A549 (cell line): ENCODE measurements at regions not wholly inside any gene's neighbourhood (a gene's known extent, or its start where the extent isn't known, plus 50 kb on each side); places are given as distances from the start of the nearest gene placed in this dataset.

ENCODE experiments used
- ATAC-seq, 2 experiments: fragments of 200-7000 bp in 1 of 2; fragments of >200 bp in 1 of 2; cut with Nextera tagmentation in 1 of 2; cut with Tn5 transposase in 1 of 2; 3 replicates each; pipeline versions ENCODE4 v1.8.0 to v1.9.1; 2018 to 2020; ENCODE audit warnings: mild to moderate bottlenecking in 1 of 2, moderate library complexity in 1 of 2
- CTCF ChIA-PET: fragments of 300-600 bp; sonication (Branson Sonifier 250); formaldehyde crosslinking; extraction: SDS; loops from one replicate; lab custom pipeline; 2021; ENCODE audit warnings: antibody characterized with exemption, inconsistent platforms; lab: Yijun Ruan, JAX
- POLR2A ChIA-PET: fragments of 350-600 bp; formaldehyde crosslinking; extraction: SDS; loops from one replicate; lab custom pipeline; 2021; ENCODE audit warnings: antibody characterized with exemption, inconsistent platforms; lab: Yijun Ruan, JAX
- DNase-seq, 2 experiments: peaks; one replicate each; pipeline versions ENCODE4 v3.0.0 to v3.0.0-alpha.2; 2011 to 2016; ENCODE audit warnings: low read depth in 1 of 2, low spot score in 1 of 2
- FAIRE-seq: peaks from 2 replicates; lab custom pipeline; 2011; peaks lifted over from hg19 to GRCh38; lab: Jason Lieb, UNC
- H3K27ac ChIP-seq, 2 experiments: fragments of >200 bp; sonication (Bioruptor Twin); formaldehyde crosslinking; 3 replicates each; pipeline ENCODE4 v1.5.1; 2016 to 2017
- H3K4me1 ChIP-seq: fragments of >200 bp; sonication (Bioruptor Twin); formaldehyde crosslinking; 3 replicates; pipeline ENCODE4 v1.6.1; 2016
- H3K4me2 ChIP-seq: fragments of >200 bp; sonication (Bioruptor Twin); formaldehyde crosslinking; 3 replicates; pipeline ENCODE4 v1.6.1; 2016
- H3K4me3 ChIP-seq: fragments of >200 bp; sonication (Bioruptor Twin); formaldehyde crosslinking; 3 replicates; pipeline ENCODE4 v1.5.1; 2016
- H3K9me3 ChIP-seq: fragments of >200 bp; sonication (Bioruptor Twin); formaldehyde crosslinking; 3 replicates; pipeline ENCODE4 v1.6.1; 2016
- CBX8 ChIP-seq: fragments of 200-600 bp; sonication (generic); IDR thresholded peaks from 2 replicates; pipeline ENCODE4 v1.6.1; 2016
- EHMT2 ChIP-seq: fragments of 200-600 bp; sonication (generic); IDR thresholded peaks from 2 replicates; pipeline ENCODE4 v1.6.1; 2016; ENCODE audit warnings: antibody characterized with exemption, low read depth, mild to moderate bottlenecking, moderate library complexity
- ESRRA ChIP-seq: fragments of 150-350 bp; IDR thresholded peaks from 2 replicates; pipeline ENCODE4 v1.6.1; 2014; ENCODE audit warnings: mild to moderate bottlenecking, low read length, borderline replicate concordance
- FOSL2 ChIP-seq, 2 experiments: fragments of 450-650 bp in 1 of 2; fragments of >200 bp in 1 of 2; sonication (Bioruptor Twin) in 1 of 2; formaldehyde crosslinking; IDR thresholded peaks; 2 replicates each; pipeline versions ENCODE4 v1.5.0 to v1.6.1; 2016 to 2020; ENCODE audit warnings: mild to moderate bottlenecking in 1 of 2, moderate library complexity in 1 of 2
- HOXA7 ChIP-seq: fragments of 250-450 bp; sonication (Bioruptor Pico); IDR thresholded peaks from 2 replicates; pipeline ENCODE4 v1.5.0; 2020; ENCODE audit warnings: mild to moderate bottlenecking, moderate library complexity
- HOXB5 ChIP-seq: fragments of 250-450 bp; sonication (Bioruptor Pico); IDR thresholded peaks from 2 replicates; pipeline ENCODE4 v1.5.0; 2020; ENCODE audit warnings: mild to moderate bottlenecking, moderate library complexity
- JUN ChIP-seq, 2 experiments: fragments of >200 bp; sonication (Bioruptor Twin); formaldehyde crosslinking; IDR thresholded peaks; 2 replicates in 1 of 2; 3 replicates in 1 of 2; pipeline ENCODE4 v1.6.1; 2016 to 2017
- MAFK ChIP-seq: fragments of 450-650 bp; IDR thresholded peaks from 2 replicates; pipeline ENCODE4 v1.6.1; 2014; ENCODE audit not compliant: partially characterized antibody
- NR3C1 ChIP-seq: fragments of >200 bp; sonication (Bioruptor Twin); formaldehyde crosslinking; IDR thresholded peaks from 3 replicates; pipeline ENCODE4 v1.6.1; 2017
- POLR2A ChIP-seq: IDR thresholded peaks from 2 replicates; pipeline ENCODE4 v1.6.1; 2012; ENCODE audit warnings: mild to moderate bottlenecking, low read length
- RAD21 ChIP-seq, 2 experiments: fragments of >200 bp in 1 of 2; sonication (Bioruptor Twin) in 1 of 2; formaldehyde crosslinking in 1 of 2; IDR thresholded peaks in 1 of 2; conservative IDR thresholded peaks in 1 of 2; 2 replicates in 1 of 2; 3 replicates in 1 of 2; pipeline ENCODE4 v1.6.1; 2012 to 2018; ENCODE audit warnings: inconsistent platforms in 1 of 2
- RCOR1 ChIP-seq: fragments of 150-350 bp; IDR thresholded peaks from 2 replicates; pipeline ENCODE4 v1.6.1; 2014; ENCODE audit warnings: antibody characterized with exemption, low read length, low read depth
- RFX5 ChIP-seq: fragments of 450-650 bp; IDR thresholded peaks from 2 replicates; pipeline ENCODE4 v1.7.1; 2014; ENCODE audit warnings: antibody characterized with exemption, mild to moderate bottlenecking, moderate library complexity
- SMC3 ChIP-seq: fragments of >200 bp; sonication (Bioruptor Twin); formaldehyde crosslinking; IDR thresholded peaks from 3 replicates; pipeline ENCODE4 v1.6.1; 2018; ENCODE audit warnings: inconsistent platforms
- ZC3H11A ChIP-seq: fragments of 450-650 bp; IDR thresholded peaks from 2 replicates; pipeline ENCODE4 v1.6.1; 2014; ENCODE audit warnings: antibody characterized with exemption, mild to moderate bottlenecking
- ZNF302 ChIP-seq: fragments of 250-450 bp; sonication (Bioruptor Pico); IDR thresholded peaks from 2 replicates; pipeline ENCODE4 v1.9.0; 2021; ENCODE audit warnings: inconsistent platforms, mild to moderate bottlenecking, moderate library complexity
- ZSCAN20 ChIP-seq: fragments of 250-450 bp; sonication (Bioruptor Pico); IDR thresholded peaks from 2 replicates; pipeline ENCODE4 v1.8.0; 2022; ENCODE audit warnings: mild to moderate bottlenecking, moderate library complexity
- WGBS: methylation state at CpG from one replicate; pipeline ENCODE4 v1.1.6; 2017; ENCODE audit errors: missing lambda C conversion rate; 5-methylcytosine and 5-hydroxymethylcytosine counted together
- TF ChIP-seq, protein P1 (sequence below): fragments of 250-450 bp; sonication (Bioruptor Pico); IDR thresholded peaks from 2 replicates; pipeline ENCODE4 v1.5.0; 2020; ENCODE audit warnings: low read depth, mild to moderate bottlenecking, moderate library complexity
- TF ChIP-seq, protein P2 (sequence below): fragments of 450-650 bp; IDR thresholded peaks from 2 replicates; pipeline ENCODE4 v1.6.1; 2014; ENCODE audit warnings: antibody characterized with exemption
- TF ChIP-seq, protein P3 (sequence below): fragments of >200 bp; sonication (Bioruptor Twin); formaldehyde crosslinking; IDR thresholded peaks from 2 replicates; pipeline ENCODE4 v1.6.1; 2016
- TF ChIP-seq, protein P4 (sequence below): IDR thresholded peaks from 2 replicates; pipeline ENCODE4 v1.6.1; 2012
- TF ChIP-seq, protein P5 (sequence below): IDR thresholded peaks from 2 replicates; pipeline ENCODE4 v1.6.1; 2012; ENCODE audit warnings: low read depth, borderline replicate concordance
- TF ChIP-seq, protein P6 (sequence below): fragments of >200 bp; sonication (Bioruptor Twin); formaldehyde crosslinking; IDR thresholded peaks from 3 replicates; pipeline ENCODE4 v1.5.1; 2016

DNA sequence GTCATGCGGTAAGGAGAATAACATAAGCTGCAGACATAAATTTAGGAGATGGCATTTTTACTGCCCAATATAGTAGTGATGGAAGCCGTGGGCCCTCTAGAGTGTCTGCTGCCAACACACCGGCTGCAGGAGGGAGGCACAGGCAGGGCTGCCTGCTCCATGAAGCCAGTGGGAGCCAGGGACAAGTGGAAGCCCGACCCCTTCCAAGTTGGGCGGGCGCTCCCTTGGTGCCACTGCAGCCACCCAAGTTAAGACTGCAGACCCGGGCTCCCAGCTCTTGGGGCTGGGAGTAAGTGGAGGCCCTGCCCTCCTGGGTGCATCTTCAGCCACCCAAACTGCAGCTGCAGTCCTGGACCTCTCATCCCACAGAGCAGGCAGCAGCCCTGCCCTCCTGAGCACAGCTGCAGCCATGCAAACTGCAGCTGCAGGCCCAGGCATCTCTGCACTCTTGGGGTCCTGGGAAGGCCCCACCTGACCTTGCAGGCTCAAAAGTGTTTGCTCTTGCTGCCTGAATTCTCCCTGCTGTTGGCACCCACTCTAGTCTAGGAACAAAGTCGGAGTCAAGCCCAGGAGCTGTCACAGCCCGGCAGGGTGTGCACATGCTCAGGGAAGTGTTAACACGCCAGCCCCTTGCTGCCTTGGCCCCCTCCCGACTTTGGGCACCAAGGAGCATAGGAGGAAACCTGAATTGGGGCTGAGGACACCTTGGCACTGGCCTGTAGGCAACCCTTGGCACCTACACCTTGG is 437.2 kb upstream of the PRMT6 start:
- no peak for FAIRE-seq
- 28% methylated on average over 3 of the region's 11 CpGs for WGBS
- POLR2A ChIA-PET = no interaction called here
- H3K27ac ChIP-seq = no peak overlapping the region
- H3K9me3 ChIP-seq = no peaks in the 10 kb centered on the region
- no peak for ATAC-seq
- H3K4me3 ChIP-seq = no peak overlapping the region
- CTCF ChIA-PET = interaction anchor here (1.5 kb wide), 1 partner anchor 9 kb away, joined by 3 read pairs; no protein-coding TSS in a partner anchor
- H3K4me1 ChIP-seq = no peaks in the 10 kb centered on the region
- DNase-seq = no peak
- no peak overlapping the region for H3K4me2 ChIP-seq
- TF ChIP-seq RAD21 (conservative IDR thresholded peaks at IDR 0.05 in 1 of 2, IDR thresholded peaks at IDR 0.05 in 1 of 2) (no peak), HOXA7 (CRISPR knock-in tag) (no peak), CBX8 (no peak), MAFK (no peak), RFX5 (no peak)
- TF ChIP-seq, protein P1, sequence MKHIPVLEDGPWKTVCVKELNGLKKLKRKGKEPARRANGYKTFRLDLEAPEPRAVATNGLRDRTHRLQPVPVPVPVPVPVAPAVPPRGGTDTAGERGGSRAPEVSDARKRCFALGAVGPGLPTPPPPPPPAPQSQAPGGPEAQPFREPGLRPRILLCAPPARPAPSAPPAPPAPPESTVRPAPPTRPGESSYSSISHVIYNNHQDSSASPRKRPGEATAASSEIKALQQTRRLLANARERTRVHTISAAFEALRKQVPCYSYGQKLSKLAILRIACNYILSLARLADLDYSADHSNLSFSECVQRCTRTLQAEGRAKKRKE (CRISPR knock-in tag) = no peak
- TF ChIP-seq, protein P2, sequence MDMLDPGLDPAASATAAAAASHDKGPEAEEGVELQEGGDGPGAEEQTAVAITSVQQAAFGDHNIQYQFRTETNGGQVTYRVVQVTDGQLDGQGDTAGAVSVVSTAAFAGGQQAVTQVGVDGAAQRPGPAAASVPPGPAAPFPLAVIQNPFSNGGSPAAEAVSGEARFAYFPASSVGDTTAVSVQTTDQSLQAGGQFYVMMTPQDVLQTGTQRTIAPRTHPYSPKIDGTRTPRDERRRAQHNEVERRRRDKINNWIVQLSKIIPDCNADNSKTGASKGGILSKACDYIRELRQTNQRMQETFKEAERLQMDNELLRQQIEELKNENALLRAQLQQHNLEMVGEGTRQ = no peak

DNA sequence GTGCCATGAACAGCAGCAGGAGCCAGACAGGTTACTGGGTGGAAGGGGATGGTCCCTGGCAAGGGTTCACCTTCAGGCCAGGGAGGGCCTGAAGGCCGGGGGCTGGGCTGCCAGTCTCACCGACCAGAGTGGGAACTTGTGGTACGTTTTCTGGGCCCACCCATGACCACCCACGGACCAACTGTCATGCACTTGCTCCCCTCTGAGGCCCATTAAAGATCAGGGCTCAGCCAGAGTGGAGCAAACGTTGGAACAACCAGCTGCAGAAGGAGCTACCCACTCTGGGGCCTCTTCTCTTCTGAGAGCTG is 436.7 kb upstream of the PRMT6 start:
- H3K9me3 ChIP-seq = no peaks in the 10 kb centered on the region
- FAIRE-seq (no peak), DNase-seq (no peak), ATAC-seq (no peak)
- ChIA-PET POLR2A (no interaction called here), CTCF (interaction anchor here (1.5 kb wide), 1 partner anchor 10 kb away, joined by 3 read pairs; no protein-coding TSS in a partner anchor)
- TF ChIP-seq ZNF302 (CRISPR knock-in tag) = no peak
- TF ChIP-seq RCOR1 = no peak
- TF ChIP-seq, protein P3, sequence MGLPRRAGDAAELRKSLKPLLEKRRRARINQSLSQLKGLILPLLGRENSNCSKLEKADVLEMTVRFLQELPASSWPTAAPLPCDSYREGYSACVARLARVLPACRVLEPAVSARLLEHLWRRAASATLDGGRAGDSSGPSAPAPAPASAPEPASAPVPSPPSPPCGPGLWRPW = no peak
- TF ChIP-seq SMC3 = no peak
- no peak for TF ChIP-seq ESRRA
- TF ChIP-seq MAFK = no peak
- TF ChIP-seq ZSCAN20 (CRISPR knock-in tag) = no peak
- TF ChIP-seq ZC3H11A = no peak
- TF ChIP-seq, protein P4, sequence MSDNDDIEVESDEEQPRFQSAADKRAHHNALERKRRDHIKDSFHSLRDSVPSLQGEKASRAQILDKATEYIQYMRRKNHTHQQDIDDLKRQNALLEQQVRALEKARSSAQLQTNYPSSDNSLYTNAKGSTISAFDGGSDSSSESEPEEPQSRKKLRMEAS = no peak
- no peak for TF ChIP-seq FOSL2 (IDR thresholded peaks at IDR 0.05)
- TF ChIP-seq FOSL2 (CRISPR knock-in tag; IDR thresholded peaks at IDR 0.05) = no peak
- no peak for TF ChIP-seq POLR2A
- no peak for TF ChIP-seq NR3C1
- H3K4me3 ChIP-seq = no peak overlapping the region
- WGBS = 0% methylated on average over 2 of the region's 5 CpGs
- H3K4me1 ChIP-seq = no peaks in the 10 kb centered on the region
- no peak overlapping the region for H3K4me2 ChIP-seq
- H3K27ac ChIP-seq = no peak overlapping the region

DNA sequence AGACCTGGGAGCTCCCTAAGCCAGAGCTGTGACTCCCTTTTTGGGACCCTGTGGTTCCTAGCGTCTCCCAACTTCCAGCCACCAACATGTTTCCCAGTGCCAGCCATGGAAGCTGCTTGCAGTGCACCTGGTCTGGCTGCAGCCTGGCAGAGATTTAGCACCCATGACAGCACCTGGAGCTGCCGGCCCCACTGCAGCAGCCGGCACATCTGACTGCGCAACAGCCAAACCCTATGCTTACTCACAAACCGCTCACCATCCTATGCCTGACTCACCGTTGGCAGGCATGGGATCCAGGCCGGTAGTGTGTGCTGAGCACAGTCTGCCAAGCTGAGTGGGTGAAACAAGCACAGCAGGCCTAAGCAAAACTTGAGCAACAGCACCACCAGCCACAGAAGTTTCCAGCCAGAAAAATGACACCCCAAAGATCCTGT is 435.9 kb upstream of the PRMT6 start:
- no peak for FAIRE-seq
- no peak overlapping the region for H3K27ac ChIP-seq
- CTCF ChIA-PET = no interaction called here
- no peak overlapping the region for H3K4me3 ChIP-seq
- H3K9me3 ChIP-seq = no peaks in the 10 kb centered on the region
- no peak overlapping the region for H3K4me2 ChIP-seq
- no peaks in the 10 kb centered on the region for H3K4me1 ChIP-seq
- TF ChIP-seq JUN (IDR thresholded peaks at IDR 0.05) = no peak
- POLR2A ChIA-PET = no interaction called here
- DNase-seq = no peak
- 0% methylated on average over 1 of the region's 7 CpGs for WGBS
- no peak for ATAC-seq

DNA sequence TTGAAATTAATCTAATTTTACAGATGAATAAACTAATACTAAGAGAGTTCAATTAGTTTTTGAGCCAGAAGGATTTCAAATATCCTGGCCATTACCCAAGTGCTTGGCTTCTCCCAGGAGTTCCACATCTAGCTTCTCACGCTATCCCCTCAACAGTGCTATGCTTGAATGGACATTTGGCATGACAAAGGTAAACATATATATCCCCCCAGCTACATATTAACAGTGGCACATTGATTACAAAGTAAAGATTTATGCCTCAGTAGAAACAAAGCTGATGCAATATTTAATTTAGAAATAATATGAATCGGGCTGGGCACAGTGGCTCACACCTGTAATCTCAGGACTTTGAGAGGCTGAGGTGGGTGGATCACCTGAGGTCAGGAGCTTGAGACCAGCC is 434.6 kb upstream of the PRMT6 start:
- ATAC-seq = no peak
- POLR2A ChIA-PET = no interaction called here

More for the DNA sequence above, 434.6 kb upstream of the PRMT6 start:
- no peaks in the 10 kb centered on the region for H3K4me1 ChIP-seq
- WGBS = 0% methylated on average over 2 of the region's 2 CpGs
- H3K4me3 ChIP-seq = no peak overlapping the region
- no peak overlapping the region for H3K27ac ChIP-seq
- FAIRE-seq = no peak
- DNase-seq = no peak
- no peak overlapping the region for H3K4me2 ChIP-seq
- H3K9me3 ChIP-seq = no peaks in the 10 kb centered on the region
- no peak for TF ChIP-seq POLR2A
- TF ChIP-seq, protein P5, sequence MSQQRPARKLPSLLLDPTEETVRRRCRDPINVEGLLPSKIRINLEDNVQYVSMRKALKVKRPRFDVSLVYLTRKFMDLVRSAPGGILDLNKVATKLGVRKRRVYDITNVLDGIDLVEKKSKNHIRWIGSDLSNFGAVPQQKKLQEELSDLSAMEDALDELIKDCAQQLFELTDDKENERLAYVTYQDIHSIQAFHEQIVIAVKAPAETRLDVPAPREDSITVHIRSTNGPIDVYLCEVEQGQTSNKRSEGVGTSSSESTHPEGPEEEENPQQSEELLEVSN = no peak
- TF ChIP-seq HOXB5 (CRISPR knock-in tag) = no peak
- TF ChIP-seq, protein P6, sequence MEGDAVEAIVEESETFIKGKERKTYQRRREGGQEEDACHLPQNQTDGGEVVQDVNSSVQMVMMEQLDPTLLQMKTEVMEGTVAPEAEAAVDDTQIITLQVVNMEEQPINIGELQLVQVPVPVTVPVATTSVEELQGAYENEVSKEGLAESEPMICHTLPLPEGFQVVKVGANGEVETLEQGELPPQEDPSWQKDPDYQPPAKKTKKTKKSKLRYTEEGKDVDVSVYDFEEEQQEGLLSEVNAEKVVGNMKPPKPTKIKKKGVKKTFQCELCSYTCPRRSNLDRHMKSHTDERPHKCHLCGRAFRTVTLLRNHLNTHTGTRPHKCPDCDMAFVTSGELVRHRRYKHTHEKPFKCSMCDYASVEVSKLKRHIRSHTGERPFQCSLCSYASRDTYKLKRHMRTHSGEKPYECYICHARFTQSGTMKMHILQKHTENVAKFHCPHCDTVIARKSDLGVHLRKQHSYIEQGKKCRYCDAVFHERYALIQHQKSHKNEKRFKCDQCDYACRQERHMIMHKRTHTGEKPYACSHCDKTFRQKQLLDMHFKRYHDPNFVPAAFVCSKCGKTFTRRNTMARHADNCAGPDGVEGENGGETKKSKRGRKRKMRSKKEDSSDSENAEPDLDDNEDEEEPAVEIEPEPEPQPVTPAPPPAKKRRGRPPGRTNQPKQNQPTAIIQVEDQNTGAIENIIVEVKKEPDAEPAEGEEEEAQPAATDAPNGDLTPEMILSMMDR = no peak
- no peak for TF ChIP-seq ZSCAN20 (CRISPR knock-in tag)
- TF ChIP-seq EHMT2 = no peak
- CTCF ChIA-PET = no interaction called here
